GM12892 (cell line): ENCODE measurements at regions not wholly inside any gene's neighbourhood (a gene's known extent, or its start where the extent isn't known, plus 50 kb on each side); places are given as distances from the start of the nearest gene placed in this dataset.

Source experiments
- POLR2A ChIP-seq: IDR thresholded peaks from 2 replicates; pipeline ENCODE4 v1.6.1; 2011; ENCODE audit warnings: low read depth, low read length, control low read depth
- POLR2AphosphoS5 ChIP-seq: IDR thresholded peaks from 2 replicates; pipeline ENCODE4 v1.6.1; 2011; ENCODE audit warnings: low read depth, low read length, control low read depth
- TAF1 ChIP-seq: IDR thresholded peaks from 2 replicates; pipeline ENCODE4 v1.6.1; 2011; ENCODE audit warnings: low read depth, mild to moderate bottlenecking, control low read depth, low read length, borderline replicate concordance

GRCh38 chr20:52034581-52034980, 157.0 kb downstream of the ZFP64 start:
- TF ChIP-seq POLR2A (no peak), TAF1 (no peak), POLR2AphosphoS5 (no peak)
